ENCODE measurements at regions not wholly inside any gene's neighbourhood (a gene's known extent, or its start where the extent isn't known, plus 50 kb on each side); places are given as distances from the start of the nearest gene placed in this dataset.

GRCh38 chr9:4921449-4921848 is 63.6 kb upstream of the JAK2 start:
- intact Hi-C loops (cut with micrococcal nuclease) = loop anchor here (5.0 kb wide), 1 partner anchor 159 kb away; no protein-coding TSS in a partner anchor
- H3K27ac Mint-ChIP-seq = no peak overlapping the region
- ChIA-PET POLR2A (no interaction called here), CTCF (no interaction called here)
- H3K36me3 Mint-ChIP-seq (ENCODE audit: low read depth) = peaks cover 2% of the 10 kb centered on the region
- no peak for ATAC-seq
- no peak overlapping the region for H3K4me3 Mint-ChIP-seq
- no peaks in the 10 kb centered on the region for H3K27me3 Mint-ChIP-seq
- no peak for DNase-seq
- H3K4me1 Mint-ChIP-seq (ENCODE audit: low read depth) = peaks cover 21% of the 10 kb centered on the region
- H3K9me3 Mint-ChIP-seq = peaks cover 5% of the 10 kb centered on the region
- no peak for TF ChIP-seq CTCF (IDR thresholded peaks at IDR 0.05)

- Mint-ChIP-seq H3K36me3 (ENCODE audit: low read depth) (peaks cover 2% of the 10 kb centered on the region), H3K4me1 (ENCODE audit: low read depth) (peaks cover 25% of the 10 kb centered on the region), H3K9me3 (peaks cover 5% of the 10 kb centered on the region), H3K27me3 (no peaks in the 10 kb centered on the region), H3K4me3 (no peak overlapping the region), H3K27ac (no peak overlapping the region)
- CTCF ChIA-PET = interaction anchor here (3.5 kb wide), 1 partner anchor 164 kb away, joined by 25 read pairs; no protein-coding TSS in a partner anchor
- no peak for ATAC-seq
- DNase-seq = no peak
- intact Hi-C loops (cut with micrococcal nuclease) = loop anchor here (5.0 kb wide), 1 partner anchor 160 kb away; no protein-coding TSS in a partner anchor
- no peak for TF ChIP-seq CTCF (IDR thresholded peaks at IDR 0.05)
- POLR2A ChIA-PET = no interaction called here
These were observed 63.0 kb upstream of the JAK2 start for GRCh38 chr9:4922101-4922500.

GRCh38 chr9:4922730-4923129 is 62.3 kb upstream of the JAK2 start:
- ChIA-PET POLR2A (no interaction called here), CTCF (interaction anchor here (1.6 to 3.5 kb wide), 5 partner anchors 29 to 164 kb away, joined by 3 to 35 read pairs (median 10); no protein-coding TSS in a partner anchor)
- no peaks in the 10 kb centered on the region for H3K27me3 Mint-ChIP-seq
- ATAC-seq = no peak
- H3K27ac Mint-ChIP-seq = no peak overlapping the region
- peaks cover 2% of the 10 kb centered on the region for H3K36me3 Mint-ChIP-seq (ENCODE audit: low read depth)
- TF ChIP-seq CTCF (IDR thresholded peaks at IDR 0.05) = no peak
- H3K4me1 Mint-ChIP-seq (ENCODE audit: low read depth) = peaks cover 28% of the 10 kb centered on the region
- H3K9me3 Mint-ChIP-seq = peaks cover 5% of the 10 kb centered on the region
- DNase-seq = no peak
- intact Hi-C loops (cut with micrococcal nuclease) = loop anchor here (5.0 kb wide), 1 partner anchor 160 kb away; no protein-coding TSS in a partner anchor
- no peak overlapping the region for H3K4me3 Mint-ChIP-seq

GRCh38 chr9:4923141-4923540 is 61.9 kb upstream of the JAK2 start:
- ATAC-seq (no peak), DNase-seq (no peak)
- Mint-ChIP-seq H3K4me3 (no peak overlapping the region), H3K36me3 (ENCODE audit: low read depth) (peaks cover 2% of the 10 kb centered on the region), H3K9me3 (peaks cover 5% of the 10 kb centered on the region), H3K27ac (no peak overlapping the region), H3K4me1 (ENCODE audit: low read depth) (peaks cover 28% of the 10 kb centered on the region), H3K27me3 (no peaks in the 10 kb centered on the region)
- TF ChIP-seq CTCF (IDR thresholded peaks at IDR 0.05) = no peak
- intact Hi-C loops (cut with micrococcal nuclease) = loop anchor here (5.0 kb wide), 1 partner anchor 161 kb away; no protein-coding TSS in a partner anchor
- ChIA-PET POLR2A (interaction anchor here (2.0 kb wide), 1 partner anchor 63 kb away, joined by 10 read pairs; the partner anchor contains the start of gene JAK2), CTCF (interaction anchor here (0.9 to 3.5 kb wide), 10 partner anchors 10 to 165 kb away, joined by 3 to 35 read pairs (median 7); no protein-coding TSS in a partner anchor)
